Right atrium auricular region (tissue), 2 donors: ENCODE measurements at regions not wholly inside any gene's neighbourhood (a gene's known extent, or its start where the extent isn't known, plus 50 kb on each side); places are given as distances from the start of the nearest gene placed in this dataset.

Experiments
- DNase-seq: peaks from one replicate; pipeline ENCODE4 v3.0.0-alpha.2; 2019; ENCODE audit warnings: low spot score
- H3K27ac ChIP-seq, 2 donors: fragments of 200-600 bp; sonication (generic); 1 replicate in 1 of 2; 2 replicates in 1 of 2; pipeline ENCODE4 v1.5.1; 2016 to 2019
- H3K27me3 ChIP-seq, 2 donors: fragments of 200-600 bp; sonication (generic); one replicate each; pipeline versions ENCODE4 v1.5.1 to v1.6.0; 2017 to 2019
- H3K36me3 ChIP-seq: fragments of 200-600 bp; sonication (generic); one replicate; pipeline ENCODE4 v1.5.1; 2016
- H3K4me1 ChIP-seq, 2 donors: fragments of 200-600 bp; sonication (generic); one replicate each; pipeline versions ENCODE4 v1.5.1 to v1.6.0; 2017 to 2019
- H3K4me3 ChIP-seq, 2 donors: fragments of 200-600 bp; sonication (generic); 1 replicate in 1 of 2; 2 replicates in 1 of 2; pipeline ENCODE4 v1.5.1; 2017 to 2019; ENCODE audit warnings: mild to moderate bottlenecking in 1 of 2, moderate library complexity in 1 of 2
- H3K9me3 ChIP-seq, 2 donors: fragments of 200-600 bp; sonication (generic); one replicate each; pipeline ENCODE4 v1.5.1; 2019
- CTCF ChIP-seq, 2 donors: fragments of 200-600 bp; sonication (generic); IDR thresholded peaks; one replicate each; pipeline ENCODE4 v1.5.1; 2019; ENCODE audit warnings: antibody characterized with exemption in 2 of 2

- no peak for TF ChIP-seq CTCF (IDR thresholded peaks at IDR 0.05)
- Histone ChIP-seq H3K36me3 (no peaks in the 10 kb centered on the region), H3K4me1 (peaks cover 0 to 14% of the 10 kb centered on the region in 2 donors), H3K9me3 (no peaks in the 10 kb centered on the region), H3K27me3 (no peaks in the 10 kb centered on the region), H3K4me3 (no peak overlapping the region), H3K27ac (peak overlapping the region; percentile 55 to 60)
- no peak for DNase-seq
These were observed 98.1 kb downstream of the NR1D2 start for GRCh38 chr3:24043168-24043567.

GRCh38 chr3:24043985-24044384, 98.9 kb downstream of the NR1D2 start:
- Histone ChIP-seq H3K27ac (no peak overlapping the region), H3K4me3 (no peak overlapping the region), H3K36me3 (no peaks in the 10 kb centered on the region), H3K9me3 (no peaks in the 10 kb centered on the region), H3K4me1 (peaks cover 0 to 14% of the 10 kb centered on the region in 2 donors), H3K27me3 (no peaks in the 10 kb centered on the region)
- DNase-seq, result no peak
- TF ChIP-seq CTCF (IDR thresholded peaks at IDR 0.05), result no peak

GRCh38 chr3:24046214-24046613, 101.1 kb downstream of the NR1D2 start:
- H3K27ac ChIP-seq, result no peak overlapping the region
- DNase-seq, result no peak
- no peaks in the 10 kb centered on the region for H3K9me3 ChIP-seq
- H3K4me3 ChIP-seq, result no peak overlapping the region
- TF ChIP-seq CTCF (IDR thresholded peaks at IDR 0.05), result no peak
- no peaks in the 10 kb centered on the region for H3K36me3 ChIP-seq
- H3K4me1 ChIP-seq, result peaks cover 0 to 14% of the 10 kb centered on the region in 2 donors
- no peaks in the 10 kb centered on the region for H3K27me3 ChIP-seq

GRCh38 chr3:24047513-24047912, 102.4 kb downstream of the NR1D2 start:
- Histone ChIP-seq H3K4me3 (no peak overlapping the region), H3K27me3 (no peaks in the 10 kb centered on the region), H3K9me3 (no peaks in the 10 kb centered on the region), H3K4me1 (peaks cover 0 to 9% of the 10 kb centered on the region in 2 donors), H3K27ac (peak overlapping the region in 1 of 2 donors; percentile 33), H3K36me3 (no peaks in the 10 kb centered on the region)
- no peak for DNase-seq
- no peak for TF ChIP-seq CTCF (IDR thresholded peaks at IDR 0.05)

- no peak for DNase-seq
- Histone ChIP-seq H3K4me3 (no peak overlapping the region), H3K27me3 (no peaks in the 10 kb centered on the region), H3K27ac (no peak overlapping the region), H3K36me3 (no peaks in the 10 kb centered on the region), H3K4me1 (no peaks in the 10 kb centered on the region), H3K9me3 (no peaks in the 10 kb centered on the region)
- TF ChIP-seq CTCF (IDR thresholded peaks at IDR 0.05), result no peak
These were observed 103.8 kb downstream of the NR1D2 start for GRCh38 chr3:24048843-24049242.

- no peaks in the 10 kb centered on the region for H3K36me3 ChIP-seq
- H3K27ac ChIP-seq, result no peak overlapping the region
- H3K27me3 ChIP-seq, result no peaks in the 10 kb centered on the region
- no peaks in the 10 kb centered on the region for H3K9me3 ChIP-seq
- H3K4me1 ChIP-seq, result no peaks in the 10 kb centered on the region
- no peak overlapping the region for H3K4me3 ChIP-seq
- TF ChIP-seq CTCF (IDR thresholded peaks at IDR 0.05), result no peak
- no peak for DNase-seq
These were observed 107.4 kb downstream of the NR1D2 start for GRCh38 chr3:24052446-24052845.
